NT2/D1 (cell line): ENCODE measurements at regions not wholly inside any gene's neighbourhood (a gene's known extent, or its start where the extent isn't known, plus 50 kb on each side); places are given as distances from the start of the nearest gene placed in this dataset.

Source experiments
- DNase-seq: peaks from one replicate; pipeline ENCODE4 v3.0.0-alpha.2; 2011; ENCODE audit warnings: low read depth, low spot score
- H3K27me3 ChIP-seq: 2 replicates; pipeline ENCODE4 v1.6.0; 2011; ENCODE audit warnings: mild to moderate bottlenecking; ENCODE audit not compliant: insufficient read length, insufficient read depth
- H3K36me3 ChIP-seq: 2 replicates; pipeline ENCODE4 v1.6.1; 2011; ENCODE audit warnings: mild to moderate bottlenecking, low read length, mixed read lengths; ENCODE audit not compliant: insufficient read depth, insufficient read length
- H3K4me1 ChIP-seq: 2 replicates; pipeline ENCODE4 v1.5.1; 2011; ENCODE audit not compliant: insufficient read depth, insufficient read length
- H3K4me3 ChIP-seq: 2 replicates; pipeline ENCODE4 v1.5.1; 2011; ENCODE audit warnings: low read depth; ENCODE audit not compliant: insufficient read length
- H3K9ac ChIP-seq: 2 replicates; pipeline ENCODE4 v1.6.0; 2011; ENCODE audit warnings: low read depth; ENCODE audit not compliant: insufficient read length
- H3K9me3 ChIP-seq: 2 replicates; pipeline ENCODE4 v1.5.1; 2011; ENCODE audit warnings: mild to moderate bottlenecking, low read length; ENCODE audit not compliant: insufficient read depth
- SUZ12 ChIP-seq: IDR thresholded peaks from 2 replicates; pipeline ENCODE4 v1.6.1; 2011; ENCODE audit not compliant: insufficient read length, insufficient read depth; ENCODE audit errors: extremely low read depth
- YY1 ChIP-seq: IDR thresholded peaks from 2 replicates; pipeline ENCODE4 v1.6.1; 2011; ENCODE audit not compliant: insufficient read length, insufficient read depth
- ZNF274 ChIP-seq: IDR thresholded peaks from 2 replicates; pipeline ENCODE4 v1.6.1; 2011; ENCODE audit warnings: mild to moderate bottlenecking, low read depth, low read length

- no peaks in the 10 kb centered on the region for H3K27me3 ChIP-seq
- H3K36me3 ChIP-seq = no peaks in the 10 kb centered on the region
- H3K9ac ChIP-seq = no peak overlapping the region
- H3K9me3 ChIP-seq = no peaks in the 10 kb centered on the region
- TF ChIP-seq SUZ12 (no peak), ZNF274 (no peak), YY1 (no peak)
- no peak overlapping the region for H3K4me3 ChIP-seq
- H3K4me1 ChIP-seq = no peaks in the 10 kb centered on the region
- no peak for DNase-seq
Observed at GRCh38 chr10:43930777-43931176, 282.1 kb upstream of the ZNF32 start.

GRCh38 chr10:43930243-43930642 lies 281.6 kb upstream of the ZNF32 start:
- H3K4me3 ChIP-seq = no peak overlapping the region
- no peak for DNase-seq
- no peak for TF ChIP-seq SUZ12
- no peak for TF ChIP-seq YY1
- no peak for TF ChIP-seq ZNF274
- no peaks in the 10 kb centered on the region for H3K4me1 ChIP-seq
- no peaks in the 10 kb centered on the region for H3K36me3 ChIP-seq
- H3K9me3 ChIP-seq = no peaks in the 10 kb centered on the region
- no peaks in the 10 kb centered on the region for H3K27me3 ChIP-seq
- no peak overlapping the region for H3K9ac ChIP-seq

- no peaks in the 10 kb centered on the region for H3K36me3 ChIP-seq
- H3K27me3 ChIP-seq = no peaks in the 10 kb centered on the region
- H3K9me3 ChIP-seq = no peaks in the 10 kb centered on the region
- TF ChIP-seq ZNF274 = no peak
- TF ChIP-seq YY1 = no peak
- TF ChIP-seq SUZ12 = no peak
- H3K4me1 ChIP-seq = no peaks in the 10 kb centered on the region
- H3K4me3 ChIP-seq = no peak overlapping the region
- no peak overlapping the region for H3K9ac ChIP-seq
- DNase-seq = no peak
Observed at GRCh38 chr10:43929122-43929521, 280.4 kb upstream of the ZNF32 start.

DNA sequence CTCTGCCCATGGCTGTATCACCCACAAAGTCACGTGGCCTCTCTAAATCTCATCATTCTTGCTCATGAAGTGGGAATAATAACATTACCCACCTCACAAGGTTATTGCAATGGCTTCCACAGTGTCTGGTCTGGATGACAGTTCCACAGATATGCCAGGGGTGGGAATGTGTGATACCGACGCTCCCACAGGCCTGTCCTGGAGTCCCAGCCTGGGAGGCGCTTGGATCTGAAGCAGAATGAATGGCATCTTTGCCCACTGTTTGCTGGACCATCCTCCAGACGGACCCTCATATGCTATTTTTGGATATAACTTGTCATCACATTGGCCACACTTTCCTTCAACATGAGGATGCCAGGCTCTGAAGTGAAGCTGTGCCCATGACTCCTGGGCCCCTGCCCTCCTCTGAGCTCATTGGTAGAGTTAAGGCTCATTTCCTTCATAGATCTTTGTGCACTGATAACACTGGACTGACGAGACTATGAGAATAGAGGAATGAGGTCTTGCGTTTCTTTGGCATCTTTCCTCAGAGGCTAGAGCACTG lies 279.8 kb upstream of the ZNF32 start:
- H3K27me3 ChIP-seq = no peaks in the 10 kb centered on the region
- H3K4me1 ChIP-seq = no peaks in the 10 kb centered on the region
- H3K9me3 ChIP-seq = no peaks in the 10 kb centered on the region
- H3K4me3 ChIP-seq = no peak overlapping the region
- H3K36me3 ChIP-seq = no peaks in the 10 kb centered on the region
- no peak for TF ChIP-seq ZNF274
- no peak for TF ChIP-seq SUZ12
- TF ChIP-seq YY1 = no peak
- no peak overlapping the region for H3K9ac ChIP-seq
- no peak for DNase-seq

GRCh38 chr10:43926875-43927406 lies 278.3 kb upstream of the ZNF32 start:
- H3K4me3 ChIP-seq = no peak overlapping the region
- no peaks in the 10 kb centered on the region for H3K27me3 ChIP-seq
- H3K9me3 ChIP-seq = no peaks in the 10 kb centered on the region
- H3K36me3 ChIP-seq = no peaks in the 10 kb centered on the region
- H3K9ac ChIP-seq = no peak overlapping the region
- TF ChIP-seq ZNF274 = no peak
- no peak for TF ChIP-seq YY1
- TF ChIP-seq SUZ12 = no peak
- H3K4me1 ChIP-seq = no peaks in the 10 kb centered on the region
- DNase-seq = no peak

GRCh38 chr10:43926371-43926770 lies 277.7 kb upstream of the ZNF32 start:
- no peak overlapping the region for H3K9ac ChIP-seq
- peaks cover 2% of the 10 kb centered on the region; the same call in 1 of the 2 replicates for H3K9me3 ChIP-seq
- DNase-seq = no peak
- TF ChIP-seq YY1 (no peak), SUZ12 (no peak), ZNF274 (no peak)
- H3K27me3 ChIP-seq = no peaks in the 10 kb centered on the region
- H3K4me1 ChIP-seq = no peaks in the 10 kb centered on the region
- no peak overlapping the region for H3K4me3 ChIP-seq
- H3K36me3 ChIP-seq = no peaks in the 10 kb centered on the region

DNA sequence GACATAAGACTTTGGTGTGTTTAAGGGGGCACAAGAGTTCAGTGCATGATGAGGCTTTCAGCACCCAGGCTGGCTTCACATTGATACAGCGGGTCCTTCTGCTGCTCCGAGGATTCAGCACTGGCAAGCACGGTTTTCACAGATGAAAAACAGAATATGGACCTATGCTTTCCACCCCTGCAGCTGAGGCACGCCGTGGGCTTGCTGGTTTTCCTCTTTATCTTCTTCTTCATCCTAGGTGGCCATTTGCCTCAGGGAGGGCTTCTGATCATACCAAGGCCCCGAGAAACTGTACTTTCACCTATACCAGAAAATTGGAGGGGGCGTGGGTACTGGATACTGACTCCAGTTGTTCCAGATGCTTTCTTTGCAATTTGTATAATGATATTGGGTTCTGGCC lies 277.1 kb upstream of the ZNF32 start:
- no peak for TF ChIP-seq ZNF274
- no peak for TF ChIP-seq SUZ12
- TF ChIP-seq YY1 = no peak
- no peak for DNase-seq
- H3K27me3 ChIP-seq = no peaks in the 10 kb centered on the region
- H3K4me1 ChIP-seq = no peaks in the 10 kb centered on the region
- H3K4me3 ChIP-seq = no peak overlapping the region
- H3K36me3 ChIP-seq = no peaks in the 10 kb centered on the region
- peaks cover 5% of the 10 kb centered on the region; the same call in 1 of the 2 replicates for H3K9me3 ChIP-seq
- no peak overlapping the region for H3K9ac ChIP-seq
